SU-DHL-6 (cell line): ENCODE measurements at regions not wholly inside any gene's neighbourhood (a gene's known extent, or its start where the extent isn't known, plus 50 kb on each side); places are given as distances from the start of the nearest gene placed in this dataset.

ENCODE experiments used
- EZH2phosphoT487 ChIP-seq: fragments of 200-600 bp; sonication (generic), shearing (Covaris generic); conservative IDR thresholded peaks from 2 replicates; pipeline ENCODE4 v1.6.1; 2018; ENCODE audit warnings: mild to moderate bottlenecking, antibody characterized with exemption, low read length, moderate library complexity, mixed read lengths
- TF ChIP-seq, protein P1 (sequence below): fragments of 200-600 bp; sonication (generic); IDR thresholded peaks from one replicate; pipeline ENCODE4 v1.5.1; 2017; ENCODE audit warnings: antibody characterized with exemption, mild to moderate bottlenecking, low read length, moderate library complexity; ENCODE audit not compliant: insufficient read depth, poor library complexity, severe bottlenecking

DNA sequence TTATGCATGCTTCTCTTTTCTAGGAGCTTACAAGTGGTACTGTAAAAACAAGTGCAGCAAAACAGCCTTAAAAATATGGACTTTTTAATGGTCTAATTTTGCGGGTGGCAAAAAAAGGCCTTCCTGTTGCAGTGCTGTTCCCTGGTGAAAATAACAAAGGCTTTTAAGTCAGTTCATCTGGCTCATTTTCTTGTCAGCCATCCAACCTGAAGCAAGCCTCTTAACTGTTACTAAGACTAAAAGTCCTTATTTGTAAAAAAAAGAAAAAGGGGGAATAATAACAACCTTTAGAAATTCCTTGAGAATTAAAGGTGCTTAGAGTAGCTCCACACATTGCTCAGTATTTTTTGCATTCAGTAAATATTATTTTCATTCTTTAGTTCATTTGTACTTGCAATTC, 200.5 kb upstream of the CHORDC1 start:
- TF ChIP-seq, protein P1, sequence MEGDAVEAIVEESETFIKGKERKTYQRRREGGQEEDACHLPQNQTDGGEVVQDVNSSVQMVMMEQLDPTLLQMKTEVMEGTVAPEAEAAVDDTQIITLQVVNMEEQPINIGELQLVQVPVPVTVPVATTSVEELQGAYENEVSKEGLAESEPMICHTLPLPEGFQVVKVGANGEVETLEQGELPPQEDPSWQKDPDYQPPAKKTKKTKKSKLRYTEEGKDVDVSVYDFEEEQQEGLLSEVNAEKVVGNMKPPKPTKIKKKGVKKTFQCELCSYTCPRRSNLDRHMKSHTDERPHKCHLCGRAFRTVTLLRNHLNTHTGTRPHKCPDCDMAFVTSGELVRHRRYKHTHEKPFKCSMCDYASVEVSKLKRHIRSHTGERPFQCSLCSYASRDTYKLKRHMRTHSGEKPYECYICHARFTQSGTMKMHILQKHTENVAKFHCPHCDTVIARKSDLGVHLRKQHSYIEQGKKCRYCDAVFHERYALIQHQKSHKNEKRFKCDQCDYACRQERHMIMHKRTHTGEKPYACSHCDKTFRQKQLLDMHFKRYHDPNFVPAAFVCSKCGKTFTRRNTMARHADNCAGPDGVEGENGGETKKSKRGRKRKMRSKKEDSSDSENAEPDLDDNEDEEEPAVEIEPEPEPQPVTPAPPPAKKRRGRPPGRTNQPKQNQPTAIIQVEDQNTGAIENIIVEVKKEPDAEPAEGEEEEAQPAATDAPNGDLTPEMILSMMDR = no peak
- TF ChIP-seq EZH2phosphoT487 = no peak
